ENCODE measurements at regions not wholly inside any gene's neighbourhood (a gene's known extent, or its start where the extent isn't known, plus 50 kb on each side); places are given as distances from the start of the nearest gene placed in this dataset.

- H3K9ac ChIP-seq (ENCODE audit: low read length in 5 of 5), result no peak overlapping the region
- no peak overlapping the region for H3K4me3 ChIP-seq (ENCODE audit: low read depth in 1 of 5, low read length in 5 of 5)
- no peaks in the 10 kb centered on the region for H3K36me3 ChIP-seq (ENCODE audit: control insufficient read depth in 5 of 5, insufficient read depth in 5 of 5, low read length in 5 of 5)
- no peak overlapping the region for H3K27ac ChIP-seq (ENCODE audit: low read depth, low read length)
- H3K27me3 ChIP-seq (ENCODE audit: control insufficient read depth in 5 of 5, insufficient read depth in 4 of 5, low read length in 5 of 5), result no peaks in the 10 kb centered on the region
- H3K4me1 ChIP-seq (ENCODE audit: control insufficient read depth in 5 of 5, insufficient read depth in 5 of 5, low read length in 5 of 5), result no peaks in the 10 kb centered on the region
- H3K9me3 ChIP-seq (ENCODE audit: control insufficient read depth in 5 of 5, low read length in 5 of 5), result peaks cover 0 to 5% (median 2%) of the 10 kb centered on the region in 5 donors
Observed at GRCh38 chr4:153945704-153946103, 156.8 kb upstream of the SFRP2 start.

DNA sequence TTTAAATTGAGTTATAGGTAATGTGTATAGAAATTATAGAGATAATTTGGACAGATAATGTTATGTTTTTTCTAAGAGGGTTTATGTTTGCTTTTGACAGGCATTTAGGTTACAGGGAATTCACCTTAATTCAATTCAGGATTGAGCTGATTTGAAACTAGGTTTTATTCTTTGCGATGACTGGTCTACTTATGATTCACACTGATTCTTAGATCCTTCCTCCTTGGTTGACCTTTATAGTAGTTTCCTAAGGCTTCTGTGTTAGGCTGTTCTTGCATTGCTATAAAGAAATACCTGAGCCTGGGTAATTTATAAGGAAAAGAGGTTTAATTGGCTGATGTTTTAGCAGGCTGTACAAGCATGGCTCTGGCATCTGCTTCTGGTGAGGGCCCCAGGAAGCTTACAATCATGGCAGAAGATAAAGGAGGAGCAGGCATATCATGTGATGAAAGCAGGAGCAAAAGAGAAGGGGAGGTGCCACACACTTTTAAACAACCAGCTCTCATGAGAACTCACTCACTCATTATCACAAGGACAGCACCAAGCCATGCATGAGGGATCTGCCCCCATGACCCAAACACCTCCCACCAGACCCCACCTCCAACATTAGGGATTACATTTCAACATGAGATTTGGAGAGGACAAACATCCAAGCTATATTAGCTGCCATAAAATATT, 155.0 kb upstream of the SFRP2 start:
- H3K27me3 ChIP-seq (ENCODE audit: control insufficient read depth in 5 of 5, insufficient read depth in 4 of 5, low read length in 5 of 5), result no peaks in the 10 kb centered on the region
- no peak overlapping the region for H3K27ac ChIP-seq (ENCODE audit: low read depth, low read length)
- H3K4me3 ChIP-seq (ENCODE audit: low read depth in 1 of 5, low read length in 5 of 5), result no peak overlapping the region
- H3K9ac ChIP-seq (ENCODE audit: low read length in 5 of 5), result no peak overlapping the region
- peaks cover 0 to 9% (median 0%) of the 10 kb centered on the region in 5 donors for H3K4me1 ChIP-seq (ENCODE audit: control insufficient read depth in 5 of 5, insufficient read depth in 5 of 5, low read length in 5 of 5)
- peaks cover 0 to 5% (median 2%) of the 10 kb centered on the region in 5 donors for H3K9me3 ChIP-seq (ENCODE audit: control insufficient read depth in 5 of 5, low read length in 5 of 5)
- no peaks in the 10 kb centered on the region for H3K36me3 ChIP-seq (ENCODE audit: control insufficient read depth in 5 of 5, insufficient read depth in 5 of 5, low read length in 5 of 5)

DNA sequence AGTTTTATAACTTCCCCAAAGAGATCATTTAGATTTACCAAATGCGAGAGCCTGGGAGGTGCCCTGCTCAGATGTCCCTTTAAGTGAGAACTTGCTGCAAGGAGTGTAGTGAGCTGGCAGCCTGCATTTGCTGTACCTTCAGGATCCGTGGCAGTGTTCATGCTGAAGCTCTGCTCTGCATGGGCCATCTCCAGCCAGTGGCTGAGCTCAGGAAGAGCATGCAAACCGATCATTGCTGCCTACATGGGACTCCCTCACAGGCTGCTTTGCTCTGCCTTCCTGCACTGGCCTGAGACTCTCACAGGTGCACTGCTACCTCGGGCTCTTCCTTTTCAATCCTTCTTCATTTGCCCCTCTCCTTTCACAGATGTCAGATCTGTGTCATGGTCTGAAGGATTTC, 152.0 kb upstream of the SFRP2 start:
- Histone ChIP-seq H3K4me1 (ENCODE audit: control insufficient read depth in 5 of 5, insufficient read depth in 5 of 5, low read length in 5 of 5) (peaks cover 0 to 9% (median 0%) of the 10 kb centered on the region in 5 donors), H3K4me3 (ENCODE audit: low read depth in 1 of 5, low read length in 5 of 5) (no peak overlapping the region), H3K9ac (ENCODE audit: low read length in 5 of 5) (no peak overlapping the region), H3K36me3 (ENCODE audit: control insufficient read depth in 5 of 5, insufficient read depth in 5 of 5, low read length in 5 of 5) (no peaks in the 10 kb centered on the region), H3K27ac (ENCODE audit: low read depth, low read length) (no peak overlapping the region), H3K27me3 (ENCODE audit: control insufficient read depth in 5 of 5, insufficient read depth in 4 of 5, low read length in 5 of 5) (no peaks in the 10 kb centered on the region), H3K9me3 (ENCODE audit: control insufficient read depth in 5 of 5, low read length in 5 of 5) (peaks cover 0 to 4% (median 2%) of the 10 kb centered on the region in 5 donors)

DNA sequence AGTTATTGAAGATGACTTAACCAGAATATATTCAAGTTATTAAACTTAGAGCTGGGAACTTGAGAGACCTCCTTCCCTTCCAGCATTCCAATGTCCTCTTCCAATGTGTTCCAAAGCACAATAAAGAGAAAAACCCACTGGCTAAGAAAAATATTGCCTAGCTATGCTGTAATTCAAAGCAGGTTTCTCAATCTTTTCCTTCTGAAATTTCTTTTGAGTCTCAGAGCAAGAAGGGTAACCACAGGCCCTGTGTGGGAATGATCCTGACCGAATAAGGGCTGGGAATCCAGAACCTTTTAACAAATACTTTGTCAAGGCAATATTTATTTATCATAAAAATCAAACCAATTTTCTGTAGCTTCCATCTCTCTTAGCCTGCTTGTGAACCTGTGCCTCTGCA, 150.7 kb upstream of the SFRP2 start:
- Histone ChIP-seq H3K4me3 (ENCODE audit: low read depth in 1 of 5, low read length in 5 of 5) (no peak overlapping the region), H3K9ac (ENCODE audit: low read length in 5 of 5) (no peak overlapping the region), H3K27ac (ENCODE audit: low read depth, low read length) (no peak overlapping the region), H3K9me3 (ENCODE audit: control insufficient read depth in 5 of 5, low read length in 5 of 5) (no peaks in the 10 kb centered on the region), H3K27me3 (ENCODE audit: control insufficient read depth in 5 of 5, insufficient read depth in 4 of 5, low read length in 5 of 5) (no peaks in the 10 kb centered on the region), H3K36me3 (ENCODE audit: control insufficient read depth in 5 of 5, insufficient read depth in 5 of 5, low read length in 5 of 5) (no peaks in the 10 kb centered on the region), H3K4me1 (ENCODE audit: control insufficient read depth in 5 of 5, insufficient read depth in 5 of 5, low read length in 5 of 5) (peaks cover 0 to 20% (median 6%) of the 10 kb centered on the region in 5 donors)

DNA sequence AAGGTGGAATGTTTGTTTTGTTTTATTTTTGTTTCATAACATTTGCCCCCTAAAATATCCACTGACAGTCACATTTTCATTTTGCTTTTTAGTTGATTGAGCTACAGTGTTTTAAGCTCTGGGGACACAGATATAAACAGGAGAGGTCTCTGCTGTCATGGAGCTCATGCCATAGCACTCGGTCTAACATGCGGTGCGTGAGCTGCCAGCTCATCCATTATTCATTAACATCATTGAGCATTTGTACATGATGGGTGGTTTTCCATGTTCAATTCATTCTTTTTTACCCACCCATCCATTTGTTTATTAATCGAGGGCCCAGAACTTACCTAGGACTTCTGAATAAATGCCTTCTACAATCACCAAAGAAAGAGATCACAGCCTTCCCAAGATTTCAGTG, 150.1 kb upstream of the SFRP2 start:
- H3K27ac ChIP-seq (ENCODE audit: low read depth, low read length), result no peak overlapping the region

GRCh38 chr4:153937289-153937688, 148.4 kb upstream of the SFRP2 start:
- Histone ChIP-seq H3K4me3 (ENCODE audit: low read depth in 1 of 5, low read length in 5 of 5) (no peak overlapping the region), H3K4me1 (ENCODE audit: control insufficient read depth in 5 of 5, insufficient read depth in 5 of 5, low read length in 5 of 5) (peaks cover 0 to 34% (median 18%) of the 10 kb centered on the region in 5 donors)

More for the DNA sequence above, 150.1 kb upstream of the SFRP2 start:
- Histone ChIP-seq H3K4me3 (ENCODE audit: low read depth in 1 of 5, low read length in 5 of 5) (no peak overlapping the region), H3K4me1 (ENCODE audit: control insufficient read depth in 5 of 5, insufficient read depth in 5 of 5, low read length in 5 of 5) (peaks cover 0 to 25% (median 11%) of the 10 kb centered on the region in 5 donors), H3K9me3 (ENCODE audit: control insufficient read depth in 5 of 5, low read length in 5 of 5) (no peaks in the 10 kb centered on the region), H3K27me3 (ENCODE audit: control insufficient read depth in 5 of 5, insufficient read depth in 4 of 5, low read length in 5 of 5) (no peaks in the 10 kb centered on the region), H3K9ac (ENCODE audit: low read length in 5 of 5) (no peak overlapping the region), H3K36me3 (ENCODE audit: control insufficient read depth in 5 of 5, insufficient read depth in 5 of 5, low read length in 5 of 5) (no peaks in the 10 kb centered on the region)

GRCh38 chr4:153936121-153936520, 147.2 kb upstream of the SFRP2 start:
- Histone ChIP-seq H3K4me3 (ENCODE audit: low read depth in 1 of 5, low read length in 5 of 5) (no peak overlapping the region), H3K27me3 (ENCODE audit: control insufficient read depth in 5 of 5, insufficient read depth in 4 of 5, low read length in 5 of 5) (no peaks in the 10 kb centered on the region), H3K4me1 (ENCODE audit: control insufficient read depth in 5 of 5, insufficient read depth in 5 of 5, low read length in 5 of 5) (peaks cover 0 to 40% (median 18%) of the 10 kb centered on the region in 5 donors), H3K27ac (ENCODE audit: low read depth, low read length) (no peak overlapping the region), H3K36me3 (ENCODE audit: control insufficient read depth in 5 of 5, insufficient read depth in 5 of 5, low read length in 5 of 5) (no peaks in the 10 kb centered on the region), H3K9ac (ENCODE audit: low read length in 5 of 5) (no peak overlapping the region), H3K9me3 (ENCODE audit: control insufficient read depth in 5 of 5, low read length in 5 of 5) (no peaks in the 10 kb centered on the region)

More at GRCh38 chr4:153937289-153937688, 148.4 kb upstream of the SFRP2 start:
- Histone ChIP-seq H3K36me3 (ENCODE audit: control insufficient read depth in 5 of 5, insufficient read depth in 5 of 5, low read length in 5 of 5) (no peaks in the 10 kb centered on the region), H3K27me3 (ENCODE audit: control insufficient read depth in 5 of 5, insufficient read depth in 4 of 5, low read length in 5 of 5) (no peaks in the 10 kb centered on the region), H3K27ac (ENCODE audit: low read depth, low read length) (no peak overlapping the region), H3K9me3 (ENCODE audit: control insufficient read depth in 5 of 5, low read length in 5 of 5) (no peaks in the 10 kb centered on the region), H3K9ac (ENCODE audit: low read length in 5 of 5) (no peak overlapping the region)

DNA sequence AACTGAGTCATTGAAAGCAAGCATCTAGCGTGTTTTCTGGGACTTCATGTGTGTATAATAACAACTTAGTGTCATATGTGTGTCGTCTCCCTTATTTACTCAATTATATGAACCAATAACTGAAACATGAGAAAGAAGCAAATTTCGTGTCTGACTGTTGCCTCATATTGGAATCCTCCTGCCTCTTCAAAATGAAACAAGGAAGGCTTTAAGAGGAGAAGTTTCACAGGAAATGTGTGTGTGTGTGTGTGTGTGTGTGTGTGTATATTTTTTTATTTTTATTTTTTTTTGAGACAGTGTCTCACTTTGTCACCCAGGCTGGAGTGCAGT, 145.8 kb upstream of the SFRP2 start:
- Histone ChIP-seq H3K4me3 (ENCODE audit: low read depth in 1 of 5, low read length in 5 of 5) (peak overlapping the region in 2 of 5 donors; percentile 42 to 43), H3K9ac (ENCODE audit: low read length in 5 of 5) (peak overlapping the region in 3 of 5 donors; percentile 33 to 74 (median 73)), H3K36me3 (ENCODE audit: control insufficient read depth in 5 of 5, insufficient read depth in 5 of 5, low read length in 5 of 5) (no peaks in the 10 kb centered on the region), H3K27ac (ENCODE audit: low read depth, low read length) (peak overlapping the region; percentile 90), H3K27me3 (ENCODE audit: control insufficient read depth in 5 of 5, insufficient read depth in 4 of 5, low read length in 5 of 5) (no peaks in the 10 kb centered on the region), H3K4me1 (ENCODE audit: control insufficient read depth in 5 of 5, insufficient read depth in 5 of 5, low read length in 5 of 5) (peaks cover 0 to 47% (median 18%) of the 10 kb centered on the region in 5 donors), H3K9me3 (ENCODE audit: control insufficient read depth in 5 of 5, low read length in 5 of 5) (no peaks in the 10 kb centered on the region)

- Histone ChIP-seq H3K4me3 (ENCODE audit: low read depth in 1 of 5, low read length in 5 of 5) (peak overlapping the region in 2 of 5 donors; percentile 42 to 43), H3K9ac (ENCODE audit: low read length in 5 of 5) (peak overlapping the region in 4 of 5 donors; percentile 21 to 74 (median 53)), H3K36me3 (ENCODE audit: control insufficient read depth in 5 of 5, insufficient read depth in 5 of 5, low read length in 5 of 5) (no peaks in the 10 kb centered on the region), H3K27me3 (ENCODE audit: control insufficient read depth in 5 of 5, insufficient read depth in 4 of 5, low read length in 5 of 5) (no peaks in the 10 kb centered on the region), H3K4me1 (ENCODE audit: control insufficient read depth in 5 of 5, insufficient read depth in 5 of 5, low read length in 5 of 5) (peaks cover 0 to 47% (median 18%) of the 10 kb centered on the region in 5 donors), H3K27ac (ENCODE audit: low read depth, low read length) (peak overlapping the region; percentile 90), H3K9me3 (ENCODE audit: control insufficient read depth in 5 of 5, low read length in 5 of 5) (no peaks in the 10 kb centered on the region)
Observed at GRCh38 chr4:153933915-153934687, 145.2 kb upstream of the SFRP2 start.

GRCh38 chr4:153931804-153932203, 142.9 kb upstream of the SFRP2 start:
- Histone ChIP-seq H3K9me3 (ENCODE audit: control insufficient read depth in 5 of 5, low read length in 5 of 5) (no peaks in the 10 kb centered on the region), H3K4me1 (ENCODE audit: control insufficient read depth in 5 of 5, insufficient read depth in 5 of 5, low read length in 5 of 5) (peaks cover 0 to 49% (median 18%) of the 10 kb centered on the region in 5 donors), H3K36me3 (ENCODE audit: control insufficient read depth in 5 of 5, insufficient read depth in 5 of 5, low read length in 5 of 5) (no peaks in the 10 kb centered on the region), H3K9ac (ENCODE audit: low read length in 5 of 5) (no peak overlapping the region), H3K27ac (ENCODE audit: low read depth, low read length) (peak overlapping the region; percentile 49), H3K4me3 (ENCODE audit: low read depth in 1 of 5, low read length in 5 of 5) (no peak overlapping the region), H3K27me3 (ENCODE audit: control insufficient read depth in 5 of 5, insufficient read depth in 4 of 5, low read length in 5 of 5) (no peaks in the 10 kb centered on the region)
